SK-N-MC (cell line): ENCODE measurements at regions not wholly inside any gene's neighbourhood (a gene's known extent, or its start where the extent isn't known, plus 50 kb on each side); places are given as distances from the start of the nearest gene placed in this dataset.

Source experiments
- DNase-seq: peaks from one replicate; pipeline ENCODE4 v3.0.0-alpha.2; 2011; ENCODE audit warnings: low read depth, low spot score
- H3K27ac ChIP-seq: fragments of 200-600 bp; sonication (generic); 2 replicates; pipeline ENCODE4 v1.5.1; 2016; ENCODE audit warnings: mixed run types
- H3K36me3 ChIP-seq: fragments of 200-600 bp; sonication (generic); 2 replicates; pipeline ENCODE4 v1.6.1; 2017; ENCODE audit warnings: antibody characterized with exemption, low read length, mixed read lengths; ENCODE audit not compliant: insufficient read depth
- H3K4me3 ChIP-seq: fragments of 200-600 bp; sonication (generic); 2 replicates; pipeline ENCODE4 v1.5.1; 2016
- H3K9ac ChIP-seq: fragments of 200-600 bp; sonication (generic); 2 replicates; pipeline ENCODE4 v1.8.0; 2017; ENCODE audit warnings: mixed run types, mixed read lengths; ENCODE audit not compliant: insufficient read length
- H3K9me3 ChIP-seq: fragments of 200-600 bp; sonication (generic); 2 replicates; pipeline ENCODE4 v1.6.1; 2017; ENCODE audit warnings: low read depth, mild to moderate bottlenecking, antibody characterized with exemption, low read length, moderate library complexity, mixed read lengths
- EZH2 ChIP-seq: fragments of 200-600 bp; sonication (generic); IDR thresholded peaks from one replicate; pipeline ENCODE4 v1.6.1; 2017; ENCODE audit warnings: antibody characterized with exemption
- FOXP2 ChIP-seq: optimal IDR thresholded peaks from 2 replicates; pipeline ENCODE3; 2011; ENCODE audit warnings: mild to moderate bottlenecking, moderate library complexity; ENCODE audit not compliant: insufficient read depth; ENCODE audit errors: extremely low read length, control extremely low read depth
- POLR2AphosphoS5 ChIP-seq: IDR thresholded peaks from 2 replicates; pipeline ENCODE4 v1.6.1; 2012; ENCODE audit warnings: mild to moderate bottlenecking, low read depth, low read length, borderline replicate concordance

DNA sequence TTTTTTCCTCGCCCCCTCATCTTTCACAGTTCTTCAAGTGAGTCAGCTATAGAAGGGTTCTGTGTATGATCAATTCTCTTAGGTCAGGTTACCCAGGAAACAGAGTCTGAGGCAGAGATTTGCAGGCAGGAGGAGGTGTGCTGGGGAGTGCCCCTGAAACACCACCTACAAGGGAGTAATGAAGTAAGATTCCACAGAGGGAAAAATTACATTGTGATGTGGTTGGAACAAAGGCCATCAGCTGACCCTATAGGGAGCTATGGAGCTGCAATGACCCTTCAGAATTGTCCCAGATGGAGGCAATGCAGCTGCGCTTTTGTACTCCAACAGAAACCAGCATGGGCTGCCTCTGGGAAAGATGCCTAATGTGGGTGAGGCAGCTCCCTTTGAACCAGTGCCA, 142.2 kb upstream of the CNTN3 start:
- no peak overlapping the region for H3K9ac ChIP-seq
- no peaks in the 10 kb centered on the region for H3K9me3 ChIP-seq
- H3K36me3 ChIP-seq = no peaks in the 10 kb centered on the region
- H3K4me3 ChIP-seq = no peak overlapping the region
- no peak overlapping the region for H3K27ac ChIP-seq
- TF ChIP-seq POLR2AphosphoS5 = no peak
- TF ChIP-seq EZH2 = no peak
- TF ChIP-seq FOXP2 = no peak
- no peak for DNase-seq

DNA sequence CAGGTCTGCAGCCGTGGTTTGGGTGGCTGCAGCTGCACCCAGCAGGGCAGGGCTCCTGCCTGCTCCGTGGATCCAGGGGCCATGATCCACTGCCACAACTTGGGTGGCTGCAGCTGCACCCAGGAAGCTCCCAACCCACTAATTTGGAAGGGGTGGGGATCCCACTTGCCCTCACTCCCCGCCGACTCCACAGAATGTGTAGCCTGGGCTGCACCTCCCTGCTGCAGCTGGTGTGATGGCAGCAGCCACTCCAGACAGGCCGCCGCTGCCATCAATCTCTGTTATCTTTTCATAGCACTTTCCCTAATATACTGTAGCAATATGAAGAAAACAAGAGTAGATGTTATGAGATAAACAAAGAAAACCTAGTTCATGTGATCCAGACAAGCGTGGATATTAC, 137.8 kb upstream of the CNTN3 start:
- H3K4me3 ChIP-seq = no peak overlapping the region
- no peaks in the 10 kb centered on the region for H3K36me3 ChIP-seq
- TF ChIP-seq FOXP2 (no peak), POLR2AphosphoS5 (no peak), EZH2 (no peak)
- H3K27ac ChIP-seq = no peak overlapping the region
- DNase-seq = no peak
- H3K9ac ChIP-seq = no peak overlapping the region
- H3K9me3 ChIP-seq = no peaks in the 10 kb centered on the region

DNA sequence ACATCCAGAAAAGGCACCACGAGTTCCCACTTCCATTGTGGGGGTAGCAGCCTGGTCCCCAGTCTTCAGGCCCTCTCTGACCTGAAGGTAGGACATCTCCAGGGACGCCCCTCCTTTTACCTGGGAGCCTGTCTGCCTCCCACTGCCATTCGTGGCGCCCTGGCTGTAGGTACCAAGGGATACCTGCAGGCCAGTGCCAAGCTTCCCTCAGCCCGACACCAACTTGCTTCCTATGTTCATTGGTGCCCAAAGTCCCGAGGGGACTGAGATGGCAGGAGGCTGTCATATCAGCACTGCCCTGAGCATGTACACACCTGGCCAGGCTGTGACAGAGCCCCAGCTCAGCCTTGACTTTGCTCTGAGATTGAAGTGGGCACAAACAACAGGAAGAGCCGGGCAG, 137.3 kb upstream of the CNTN3 start:
- no peak overlapping the region for H3K4me3 ChIP-seq
- TF ChIP-seq POLR2AphosphoS5 (no peak), FOXP2 (no peak), EZH2 (no peak)
- H3K27ac ChIP-seq = no peak overlapping the region
- H3K9me3 ChIP-seq = no peaks in the 10 kb centered on the region
- H3K9ac ChIP-seq = no peak overlapping the region
- no peaks in the 10 kb centered on the region for H3K36me3 ChIP-seq
- DNase-seq = no peak

DNA sequence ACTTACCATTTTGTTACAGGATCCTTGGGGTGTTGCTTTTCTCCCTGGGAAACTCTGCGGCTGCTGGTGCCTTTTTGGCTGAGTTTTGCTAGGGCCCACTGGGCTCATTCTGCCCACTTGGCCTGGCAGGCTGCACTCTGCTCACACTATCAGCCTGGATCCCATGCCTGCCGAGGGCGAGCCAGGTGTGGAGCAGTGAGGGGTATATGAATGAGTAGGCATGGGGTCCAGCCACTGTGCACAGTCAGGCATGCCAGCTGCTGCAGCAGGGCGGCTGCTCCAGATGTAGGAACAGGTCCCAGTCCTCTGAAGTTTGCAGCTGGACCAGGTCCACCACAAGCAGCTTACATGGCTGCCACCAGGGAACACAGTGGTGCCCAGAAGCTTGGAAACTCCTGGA, 136.4 kb upstream of the CNTN3 start:
- DNase-seq = no peak
- no peaks in the 10 kb centered on the region for H3K36me3 ChIP-seq
- no peak overlapping the region for H3K4me3 ChIP-seq
- H3K9me3 ChIP-seq = no peaks in the 10 kb centered on the region
- no peak overlapping the region for H3K9ac ChIP-seq
- no peak overlapping the region for H3K27ac ChIP-seq
- TF ChIP-seq FOXP2 (no peak), POLR2AphosphoS5 (no peak), EZH2 (no peak)

DNA sequence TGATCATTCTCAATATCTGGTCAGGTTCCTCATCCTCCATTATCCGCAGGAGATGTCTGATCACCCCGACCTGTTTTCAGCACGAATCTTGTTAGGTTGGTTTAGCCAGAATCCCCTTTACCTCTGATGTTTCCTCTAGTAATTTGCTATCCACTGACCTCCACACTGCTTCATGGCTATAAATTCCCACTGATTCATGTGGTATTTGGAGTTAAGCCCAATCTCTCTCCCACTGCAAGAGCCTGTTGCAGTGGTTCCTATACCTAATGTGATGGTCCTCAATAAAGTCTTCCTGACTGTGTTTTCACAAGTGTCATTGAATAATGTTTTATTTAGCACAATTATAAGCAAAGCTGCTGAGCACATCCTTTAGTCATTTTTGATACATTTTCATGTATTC, 124.8 kb upstream of the CNTN3 start:
- Histone ChIP-seq H3K9me3 (no peaks in the 10 kb centered on the region), H3K36me3 (no peaks in the 10 kb centered on the region), H3K27ac (no peak overlapping the region), H3K4me3 (no peak overlapping the region), H3K9ac (no peak overlapping the region)
- no peak for DNase-seq
- TF ChIP-seq EZH2 (no peak), POLR2AphosphoS5 (no peak), FOXP2 (no peak)

DNA sequence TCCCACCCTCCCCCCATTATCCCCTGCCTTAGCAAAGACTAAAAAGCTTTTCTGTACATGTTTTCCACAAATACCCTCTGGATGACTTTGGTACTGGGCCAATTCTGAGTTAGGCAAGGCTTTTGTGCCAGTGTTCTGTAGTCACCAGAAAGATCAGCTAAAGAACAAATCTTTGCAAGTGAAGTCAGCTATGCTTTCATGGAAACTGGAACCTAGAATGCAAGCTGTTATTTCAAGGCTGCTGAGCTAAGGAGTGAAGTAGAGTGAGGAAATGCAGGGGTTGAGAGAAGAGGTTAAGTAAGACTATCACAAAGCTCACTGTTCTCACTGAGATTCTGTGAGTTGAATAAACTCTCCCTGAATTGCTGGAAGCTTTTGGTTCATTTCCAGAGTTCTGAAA, 107.8 kb upstream of the CNTN3 start:
- no peak overlapping the region for H3K4me3 ChIP-seq
- no peak overlapping the region for H3K9ac ChIP-seq
- H3K36me3 ChIP-seq = no peaks in the 10 kb centered on the region
- no peak for TF ChIP-seq EZH2
- no peak for TF ChIP-seq FOXP2
- no peak for TF ChIP-seq POLR2AphosphoS5
- DNase-seq = no peak
- H3K9me3 ChIP-seq = no peaks in the 10 kb centered on the region
- no peak overlapping the region for H3K27ac ChIP-seq

DNA sequence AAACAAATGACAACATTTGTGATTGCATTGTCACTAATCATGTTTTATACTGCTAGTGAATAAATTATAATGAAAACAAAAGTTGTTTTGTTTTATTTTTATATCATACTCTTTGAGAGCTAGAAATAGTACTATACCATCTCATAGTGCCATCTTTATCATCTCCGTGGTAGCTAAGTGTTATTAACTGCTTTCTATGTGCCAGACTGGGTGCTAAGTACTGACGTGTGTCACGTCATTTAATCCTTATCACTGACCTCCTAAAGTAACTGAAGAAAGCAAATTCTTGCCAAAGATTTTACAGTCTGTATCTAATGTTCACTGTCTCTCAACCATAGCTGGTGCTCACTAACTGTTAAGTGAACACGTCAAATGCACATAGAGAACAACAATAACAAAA, 99.5 kb upstream of the CNTN3 start:
- Histone ChIP-seq H3K9ac (no peak overlapping the region), H3K27ac (no peak overlapping the region), H3K4me3 (no peak overlapping the region), H3K36me3 (no peaks in the 10 kb centered on the region), H3K9me3 (no peaks in the 10 kb centered on the region)
- no peak for DNase-seq
- no peak for TF ChIP-seq EZH2
- TF ChIP-seq FOXP2 = no peak
- no peak for TF ChIP-seq POLR2AphosphoS5

DNA sequence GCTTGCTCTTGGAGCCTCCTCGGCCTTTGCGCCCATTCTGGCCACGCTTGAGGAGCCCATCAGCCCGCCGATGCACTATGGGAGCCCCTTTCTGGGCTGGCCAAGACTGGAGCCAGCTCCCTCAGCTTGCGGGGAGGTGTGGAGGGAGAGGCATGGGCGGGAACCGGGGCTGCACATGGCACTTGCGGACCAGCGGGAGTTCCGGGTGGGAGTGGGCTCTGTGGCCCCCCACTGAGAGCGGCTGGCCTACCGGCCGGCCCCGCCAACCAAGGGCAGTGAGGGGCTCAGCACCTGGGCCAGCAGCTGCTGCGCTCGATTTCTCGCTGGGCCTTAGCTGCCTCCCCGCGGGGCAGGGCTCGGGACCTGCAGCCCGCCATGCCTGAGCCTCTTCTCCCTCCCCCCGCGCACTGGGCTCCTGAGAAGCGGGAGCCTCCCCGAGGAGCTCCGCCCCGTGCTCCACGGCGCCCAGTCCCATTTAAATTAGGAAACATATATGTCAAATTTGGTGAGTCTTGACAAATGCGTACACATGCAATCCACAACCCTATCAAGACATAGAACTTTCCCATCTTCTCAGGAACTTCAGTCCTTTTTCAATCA, 97.6 kb upstream of the CNTN3 start:
- Histone ChIP-seq H3K36me3 (no peaks in the 10 kb centered on the region), H3K9me3 (no peaks in the 10 kb centered on the region), H3K27ac (no peak overlapping the region), H3K9ac (no peak overlapping the region), H3K4me3 (no peak overlapping the region)
- no peak for TF ChIP-seq EZH2
- no peak for TF ChIP-seq POLR2AphosphoS5
- no peak for TF ChIP-seq FOXP2
- DNase-seq = no peak

DNA sequence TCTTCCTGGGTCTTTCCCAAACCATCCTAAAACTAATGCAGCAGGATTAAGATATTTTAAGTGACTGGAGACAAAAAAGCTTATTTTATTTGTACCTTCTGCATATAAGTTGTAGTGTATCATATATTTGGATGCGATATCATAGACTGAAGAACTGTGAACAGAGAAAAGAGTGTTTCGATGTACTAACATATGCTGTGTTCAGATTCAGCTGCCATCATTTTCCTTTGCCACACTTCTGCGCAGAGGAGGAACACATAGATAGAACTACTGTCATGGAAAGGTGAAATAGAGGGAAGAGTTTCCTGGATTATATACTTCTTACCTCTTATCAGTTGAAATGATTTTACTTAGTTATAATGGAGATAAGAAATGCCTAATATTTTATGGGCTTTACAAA, 95.5 kb upstream of the CNTN3 start:
- no peak overlapping the region for H3K27ac ChIP-seq
- no peaks in the 10 kb centered on the region for H3K36me3 ChIP-seq
- no peak for DNase-seq
- no peak overlapping the region for H3K9ac ChIP-seq
- no peak overlapping the region for H3K4me3 ChIP-seq
- H3K9me3 ChIP-seq = no peaks in the 10 kb centered on the region
- TF ChIP-seq EZH2 (no peak), POLR2AphosphoS5 (no peak), FOXP2 (no peak)
